ENCODE measurements at regions not wholly inside any gene's neighbourhood (a gene's known extent, or its start where the extent isn't known, plus 50 kb on each side); places are given as distances from the start of the nearest gene placed in this dataset.
A peak's percentile ranks its signal among the peaks of the same experiment; 100 is the strongest.
"Not testable (repeated sequence)": the region's sequence is repeated elsewhere in the genome, so short reads cannot be mapped to it uniquely, and the experiment has no call there.

DNA sequence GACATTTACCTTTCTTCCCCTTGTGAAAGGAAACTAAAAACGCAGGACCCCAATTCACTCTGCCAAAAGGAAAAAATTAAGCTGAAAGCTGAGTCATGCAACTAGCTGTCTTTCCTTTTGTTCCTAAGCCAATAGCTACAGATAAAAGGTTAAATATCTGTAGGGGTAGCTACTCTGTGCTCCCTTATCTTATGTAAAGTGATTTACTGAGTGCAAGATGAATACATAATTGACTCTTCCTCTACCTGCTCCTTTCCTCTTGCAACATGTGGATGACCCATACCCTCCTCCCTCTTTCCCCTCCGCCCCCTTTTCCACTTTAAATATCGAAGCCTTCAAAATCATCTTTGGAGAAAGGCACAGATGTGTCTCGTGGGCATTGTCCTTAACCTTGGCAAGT, 68.0 kb upstream of the ZNF157 start:
- DNase-seq, result no peak

GRCh38 chrX:47306471-47307023, 63.8 kb upstream of the ZNF157 start:
- DNase-seq, result not testable (repeated sequence)

DNA sequence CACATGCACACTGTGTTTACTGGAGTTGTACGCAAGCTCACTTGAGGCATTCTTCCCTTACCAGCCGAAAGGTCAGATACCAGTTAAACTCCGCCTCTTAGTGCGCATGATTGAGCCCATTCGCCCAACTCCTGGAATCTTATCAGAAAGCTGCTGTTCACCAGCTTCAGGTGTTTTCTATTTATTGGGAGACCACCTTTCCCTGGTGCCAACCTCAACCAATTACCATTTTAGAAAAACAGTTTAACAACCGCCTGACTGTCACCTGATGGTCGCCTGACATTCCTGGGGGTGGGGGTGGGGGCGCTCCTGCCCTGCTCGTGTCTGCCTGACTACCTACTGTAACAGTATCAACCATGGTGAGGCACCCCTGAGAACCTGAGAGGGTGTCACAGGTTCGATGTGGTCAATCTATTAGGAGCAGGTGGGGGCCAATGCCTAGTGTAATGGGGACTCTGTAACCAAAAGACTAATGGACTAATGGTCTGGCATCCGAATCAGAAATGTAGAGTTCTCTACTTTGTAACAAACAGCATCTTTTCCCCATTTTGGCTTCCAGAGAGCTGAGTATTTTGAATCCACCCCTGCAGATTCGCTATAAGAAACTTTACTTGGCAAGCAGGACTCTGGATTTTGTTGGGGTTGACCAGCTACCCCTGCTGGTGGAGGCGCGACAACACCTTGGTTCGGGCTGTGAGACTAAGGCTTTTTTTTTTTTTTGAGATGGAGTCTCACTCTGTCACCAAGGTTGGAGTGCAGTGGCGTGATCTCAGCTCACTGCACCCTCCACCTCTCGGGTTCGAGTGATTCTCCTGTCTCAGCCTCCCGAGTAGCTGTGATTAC, 58.2 kb upstream of the ZNF157 start:
- peak; percentile 55 for DNase-seq

- no peak for DNase-seq
Measured at GRCh38 chrX:47313056-47313455, 57.3 kb upstream of the ZNF157 start.

GRCh38 chrX:47316276-47317025, 53.9 kb upstream of the ZNF157 start:
- no peak for DNase-seq

Data from CD4-positive, alpha-beta T cell treated with Interleukin-17A for 4 hours (primary cell).